ENCODE measurements at regions not wholly inside any gene's neighbourhood (a gene's known extent, or its start where the extent isn't known, plus 50 kb on each side); places are given as distances from the start of the nearest gene placed in this dataset.

DNA sequence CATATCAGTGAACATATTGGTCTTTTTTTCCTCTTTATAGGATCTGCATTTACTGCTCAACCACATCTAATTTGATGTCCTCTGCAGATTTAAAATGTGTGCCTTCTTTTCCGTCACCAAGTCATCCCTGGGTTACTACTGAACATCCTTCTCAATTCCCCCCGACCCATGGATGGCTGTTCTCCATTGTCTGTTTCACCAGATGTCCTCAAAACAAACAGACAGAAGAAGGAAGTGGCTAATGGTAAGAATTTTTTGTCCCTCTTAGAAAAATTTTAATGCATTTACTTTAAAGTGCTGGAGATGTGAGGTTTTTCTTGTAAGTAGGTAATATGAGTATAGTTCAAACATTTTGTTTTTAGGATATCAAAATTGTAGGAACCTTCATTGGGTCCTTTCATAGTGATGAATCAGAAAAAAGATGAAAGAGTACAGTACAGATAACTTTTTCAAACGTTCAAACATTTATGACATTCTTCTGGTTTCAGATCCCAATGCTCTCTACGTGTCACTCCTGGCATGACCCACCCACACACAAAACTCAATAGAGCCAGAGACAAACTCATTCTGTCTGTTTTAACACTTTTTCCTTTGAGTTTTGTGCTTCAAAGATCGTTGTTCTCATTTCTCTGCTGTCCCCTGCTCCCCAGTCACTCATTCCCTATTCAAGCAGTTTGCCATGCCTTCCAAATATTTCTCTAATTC lies 276.4 kb downstream of the PRL start:
- intact Hi-C loops (cut with DNase I): no loop called here
- Histone ChIP-seq H3K9me3 (ENCODE audit: control insufficient read depth, low read length) (peaks cover 2% of the 10 kb centered on the region), H3K4me3 (ENCODE audit: low read length in 2 of 2) (no peak overlapping the region), H3K36me3 (ENCODE audit: control insufficient read depth in 1 of 2, insufficient read depth in 2 of 2, low read length in 1 of 2) (peaks cover 0 to 6% of the 10 kb centered on the region in 2 donors), H3K4me1 (ENCODE audit: control insufficient read depth in 1 of 2, insufficient read depth in 2 of 2, low read length in 2 of 2) (no peaks in the 10 kb centered on the region), H3K27me3 (ENCODE audit: control insufficient read depth in 1 of 2, insufficient read depth in 2 of 2, low read length in 1 of 2) (no peaks in the 10 kb centered on the region), H3K27ac (ENCODE audit: low read depth in 1 of 2, low read length in 2 of 2) (no peak overlapping the region)
- DNase-seq (no peak), ATAC-seq (ENCODE audit: low FRiP score) (no peak)
- WGBS, 2 donors: 88% methylated on average over 5 of the region's 5 CpGs

DNA sequence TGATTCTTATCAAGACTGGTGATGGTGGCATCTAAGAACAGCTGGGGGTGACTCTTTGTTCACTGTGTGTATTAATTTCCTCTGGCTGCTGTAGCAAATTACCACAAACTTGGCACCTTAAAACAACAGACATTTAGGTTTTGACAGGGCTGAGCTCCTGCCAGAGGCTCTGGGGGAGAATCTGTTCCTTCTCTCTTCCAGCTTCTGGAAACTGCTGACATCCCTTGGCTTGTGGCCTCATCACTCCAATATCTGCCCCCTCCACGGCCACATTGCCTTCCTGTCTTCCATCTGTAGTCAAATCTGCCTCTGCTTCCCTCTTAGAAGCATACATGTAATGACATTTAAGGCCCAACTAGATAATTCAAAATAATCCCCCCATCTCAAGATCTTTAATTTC lies 274.9 kb downstream of the PRL start:
- H3K27me3 ChIP-seq (ENCODE audit: control insufficient read depth in 1 of 2, insufficient read depth in 2 of 2, low read length in 1 of 2): no peaks in the 10 kb centered on the region
- WGBS, 2 donors: 95 to 100% methylated on average over 1 of the region's 1 CpG
- H3K9me3 ChIP-seq (ENCODE audit: control insufficient read depth, low read length): peaks cover 2% of the 10 kb centered on the region
- H3K4me3 ChIP-seq (ENCODE audit: low read length in 2 of 2): no peak overlapping the region
- H3K36me3 ChIP-seq (ENCODE audit: control insufficient read depth in 1 of 2, insufficient read depth in 2 of 2, low read length in 1 of 2): peaks cover 0 to 6% of the 10 kb centered on the region in 2 donors
- no peaks in the 10 kb centered on the region for H3K4me1 ChIP-seq (ENCODE audit: control insufficient read depth in 1 of 2, insufficient read depth in 2 of 2, low read length in 2 of 2)
- ATAC-seq (ENCODE audit: low FRiP score): no peak
- no peak for DNase-seq
- intact Hi-C loops (cut with DNase I): no loop called here
- no peak overlapping the region for H3K27ac ChIP-seq (ENCODE audit: low read depth in 1 of 2, low read length in 2 of 2)

DNA sequence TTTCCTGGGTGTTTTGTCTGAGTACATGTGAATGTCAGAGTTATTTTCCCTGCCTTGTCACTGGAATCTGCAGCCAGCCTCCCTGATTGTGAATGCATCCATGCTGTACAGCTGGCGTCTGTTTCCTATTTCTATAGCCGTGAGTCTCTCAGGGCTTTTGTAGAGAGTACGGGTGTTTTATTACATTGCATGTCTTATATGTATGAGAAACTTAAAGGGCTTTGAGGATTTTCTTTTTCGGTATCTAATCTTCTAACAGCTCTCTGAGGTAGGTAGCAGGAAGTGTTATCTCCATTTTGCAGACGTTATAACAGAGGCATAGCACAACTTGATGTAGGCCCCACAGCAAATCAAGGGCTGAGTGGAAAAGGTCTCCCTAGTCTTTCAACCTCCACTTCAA lies 272.9 kb downstream of the PRL start:
- Histone ChIP-seq H3K4me3 (ENCODE audit: low read length in 2 of 2) (no peak overlapping the region), H3K36me3 (ENCODE audit: control insufficient read depth in 1 of 2, insufficient read depth in 2 of 2, low read length in 1 of 2) (peaks cover 0 to 6% of the 10 kb centered on the region in 2 donors), H3K9me3 (ENCODE audit: control insufficient read depth, low read length) (peaks cover 2% of the 10 kb centered on the region), H3K27me3 (ENCODE audit: control insufficient read depth in 1 of 2, insufficient read depth in 2 of 2, low read length in 1 of 2) (no peaks in the 10 kb centered on the region), H3K4me1 (ENCODE audit: control insufficient read depth in 1 of 2, insufficient read depth in 2 of 2, low read length in 2 of 2) (peaks cover 0 to 2% of the 10 kb centered on the region in 2 donors), H3K27ac (ENCODE audit: low read depth in 1 of 2, low read length in 2 of 2) (no peak overlapping the region)
- intact Hi-C loops (cut with DNase I): no loop called here
- ATAC-seq (ENCODE audit: low FRiP score) (no peak), DNase-seq (no peak)
- 62 to 76% methylated on average over 5 of the region's 5 CpGs for WGBS, 2 donors

DNA sequence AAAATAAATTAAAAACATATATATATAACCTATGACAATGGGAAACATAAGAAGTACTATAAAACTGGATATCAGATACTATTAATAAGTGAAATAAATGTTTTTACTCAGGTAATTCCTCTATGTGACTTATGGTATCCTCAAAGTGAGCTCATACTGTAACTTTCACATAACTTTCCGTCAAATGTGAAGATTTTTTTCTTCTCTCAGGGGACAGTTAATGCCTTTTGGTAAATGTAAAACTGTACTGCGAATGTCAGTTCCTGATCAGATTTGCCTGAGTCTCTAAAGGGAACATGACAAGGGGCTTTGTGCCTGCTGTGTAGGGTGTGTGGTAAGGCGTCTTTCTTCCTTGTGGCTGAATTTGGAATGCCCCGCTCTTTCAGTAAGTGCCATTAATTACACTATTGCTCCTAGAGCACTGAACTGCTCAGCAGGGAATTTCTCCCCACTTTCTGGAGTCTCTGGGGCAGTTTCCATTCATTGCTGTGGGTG lies 271.8 kb downstream of the PRL start:
- no peaks in the 10 kb centered on the region for H3K27me3 ChIP-seq (ENCODE audit: control insufficient read depth in 1 of 2, insufficient read depth in 2 of 2, low read length in 1 of 2)
- peaks cover 2% of the 10 kb centered on the region for H3K9me3 ChIP-seq (ENCODE audit: control insufficient read depth, low read length)
- DNase-seq (no peak), ATAC-seq (ENCODE audit: low FRiP score) (no peak)
- peaks cover 0 to 6% of the 10 kb centered on the region in 2 donors for H3K36me3 ChIP-seq (ENCODE audit: control insufficient read depth in 1 of 2, insufficient read depth in 2 of 2, low read length in 1 of 2)
- H3K4me3 ChIP-seq (ENCODE audit: low read length in 2 of 2): no peak overlapping the region
- 92 to 94% methylated on average over 4 of the region's 4 CpGs for WGBS, 2 donors
- H3K27ac ChIP-seq (ENCODE audit: low read depth in 1 of 2, low read length in 2 of 2): no peak overlapping the region
- intact Hi-C loops (cut with DNase I): no loop called here
- peaks cover 0 to 2% of the 10 kb centered on the region in 2 donors for H3K4me1 ChIP-seq (ENCODE audit: control insufficient read depth in 1 of 2, insufficient read depth in 2 of 2, low read length in 2 of 2)

DNA sequence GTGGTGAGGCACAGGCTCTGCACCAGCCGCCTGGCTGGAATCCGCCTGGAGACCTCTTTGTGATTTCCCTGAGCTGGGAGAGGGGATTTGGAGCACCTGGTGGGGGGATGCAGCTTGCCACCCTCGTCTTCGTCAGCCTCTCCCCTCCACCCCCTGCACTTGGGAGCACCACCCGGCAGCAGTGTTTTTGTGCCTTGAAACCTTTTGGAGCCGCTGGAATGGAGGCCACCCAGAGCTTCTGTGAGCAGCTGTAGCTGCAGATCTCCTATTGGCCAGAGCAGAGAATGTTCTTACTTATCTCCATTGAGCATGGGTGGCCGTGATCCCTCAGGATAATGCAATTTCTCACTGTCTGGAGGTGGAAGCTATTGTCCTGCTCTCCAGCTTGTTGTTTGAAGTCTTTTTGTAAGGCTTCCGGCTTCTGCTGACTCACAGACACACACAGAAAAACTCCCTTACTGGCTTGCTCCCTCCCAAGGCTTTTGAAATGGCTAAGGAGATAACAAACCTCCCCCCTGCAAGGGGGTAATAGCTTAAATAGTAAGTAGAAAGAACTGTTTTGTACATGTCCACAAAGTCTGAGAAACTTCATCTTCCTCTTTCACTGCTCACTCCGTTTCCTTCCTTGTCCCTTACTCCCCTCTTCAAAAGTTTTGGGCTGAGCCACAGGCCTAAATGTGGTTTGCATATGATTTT lies 271.2 kb downstream of the PRL start:
- H3K9me3 ChIP-seq (ENCODE audit: control insufficient read depth, low read length): peaks cover 2% of the 10 kb centered on the region
- peaks cover 0 to 6% of the 10 kb centered on the region in 2 donors for H3K36me3 ChIP-seq (ENCODE audit: control insufficient read depth in 1 of 2, insufficient read depth in 2 of 2, low read length in 1 of 2)
- H3K27ac ChIP-seq (ENCODE audit: low read depth in 1 of 2, low read length in 2 of 2): no peak overlapping the region
- DNase-seq (no peak), ATAC-seq (ENCODE audit: low FRiP score) (peak; percentile 52)
- no peak overlapping the region for H3K4me3 ChIP-seq (ENCODE audit: low read length in 2 of 2)
- H3K27me3 ChIP-seq (ENCODE audit: control insufficient read depth in 1 of 2, insufficient read depth in 2 of 2, low read length in 1 of 2): no peaks in the 10 kb centered on the region
- 50 to 60% methylated on average over 9 of the region's 9 CpGs for WGBS, 2 donors
- intact Hi-C loops (cut with DNase I): no loop called here
- peaks cover 0 to 2% of the 10 kb centered on the region in 2 donors for H3K4me1 ChIP-seq (ENCODE audit: control insufficient read depth in 1 of 2, insufficient read depth in 2 of 2, low read length in 2 of 2)

DNA sequence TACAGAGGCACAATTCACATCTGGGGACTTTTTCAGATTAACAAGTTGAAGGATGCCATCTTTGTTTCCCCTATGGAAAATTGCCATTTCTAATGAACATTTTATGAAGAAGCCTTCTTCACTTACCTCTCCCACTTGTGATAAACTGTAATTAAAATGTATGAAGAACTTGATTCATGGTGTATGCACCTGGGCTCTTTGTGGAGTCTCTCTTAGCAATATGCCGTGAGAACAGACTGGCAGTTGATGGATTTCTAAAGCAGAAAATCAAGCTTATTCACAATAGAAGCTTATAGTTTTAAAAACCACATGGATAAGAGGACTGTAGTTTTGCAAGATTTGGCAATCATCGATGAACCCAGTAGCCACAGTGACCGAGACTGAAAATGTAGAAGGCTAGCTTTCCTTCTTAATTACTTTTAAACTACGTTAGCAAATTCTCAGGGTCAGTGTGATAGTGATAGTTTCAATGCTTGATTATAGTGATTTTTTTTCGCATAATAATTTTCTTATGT lies 270.6 kb downstream of the PRL start:
- DNase-seq: no peak
- WGBS, 2 donors: 86 to 90% methylated on average over 5 of the region's 5 CpGs
- intact Hi-C loops (cut with DNase I): no loop called here
- Histone ChIP-seq H3K36me3 (ENCODE audit: control insufficient read depth in 1 of 2, insufficient read depth in 2 of 2, low read length in 1 of 2) (peaks cover 0 to 1% of the 10 kb centered on the region in 2 donors), H3K27me3 (ENCODE audit: control insufficient read depth in 1 of 2, insufficient read depth in 2 of 2, low read length in 1 of 2) (no peaks in the 10 kb centered on the region), H3K9me3 (ENCODE audit: control insufficient read depth, low read length) (peaks cover 2% of the 10 kb centered on the region), H3K27ac (ENCODE audit: low read depth in 1 of 2, low read length in 2 of 2) (no peak overlapping the region), H3K4me3 (ENCODE audit: low read length in 2 of 2) (no peak overlapping the region), H3K4me1 (ENCODE audit: control insufficient read depth in 1 of 2, insufficient read depth in 2 of 2, low read length in 2 of 2) (peaks cover 0 to 2% of the 10 kb centered on the region in 2 donors)
- ATAC-seq (ENCODE audit: low FRiP score): no peak

DNA sequence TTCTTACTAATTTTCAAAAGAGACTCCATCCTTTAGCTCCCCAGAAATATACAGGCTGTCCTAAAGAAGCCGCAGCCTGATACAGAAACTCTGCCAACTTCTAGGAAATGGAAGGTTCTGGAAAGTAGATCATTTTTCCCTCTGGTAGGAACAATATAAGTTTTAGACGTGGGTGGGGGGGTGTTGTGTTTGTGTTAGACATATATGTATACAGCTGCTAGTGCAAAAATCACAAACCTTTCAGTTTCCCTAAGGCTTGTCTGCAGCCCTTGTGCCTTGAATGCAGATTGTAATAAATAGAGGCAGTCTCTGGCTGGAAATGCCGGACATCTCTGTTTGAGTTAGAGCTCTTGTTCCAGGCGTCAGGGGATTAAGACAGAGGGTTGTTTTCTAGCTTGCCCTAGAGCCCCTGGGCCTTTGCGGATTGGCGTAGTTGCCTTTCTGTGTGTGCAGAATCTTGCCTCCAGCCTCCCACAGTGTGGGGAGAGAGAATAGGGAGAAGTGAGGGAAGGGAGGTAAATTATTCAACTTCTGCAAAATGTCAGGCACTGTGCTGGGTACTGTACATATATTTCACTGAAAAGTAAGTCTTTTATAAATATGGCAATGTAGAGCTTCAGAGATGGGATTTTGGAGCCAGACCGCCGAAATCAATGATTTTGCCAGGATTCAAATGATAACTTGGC lies 269.7 kb downstream of the PRL start:
- 89 to 92% methylated on average over 8 of the region's 8 CpGs for WGBS, 2 donors
- no peak overlapping the region for H3K4me3 ChIP-seq (ENCODE audit: low read length in 2 of 2)
- peak overlapping the region in 1 of 2 donors; percentile 24 for H3K27ac ChIP-seq (ENCODE audit: low read depth in 1 of 2, low read length in 2 of 2)
- H3K27me3 ChIP-seq (ENCODE audit: control insufficient read depth in 1 of 2, insufficient read depth in 2 of 2, low read length in 1 of 2): no peaks in the 10 kb centered on the region
- DNase-seq: no peak
- no peaks in the 10 kb centered on the region for H3K9me3 ChIP-seq (ENCODE audit: control insufficient read depth, low read length)
- ATAC-seq (ENCODE audit: low FRiP score): no peak
- intact Hi-C loops (cut with DNase I): no loop called here
- peaks cover 0 to 2% of the 10 kb centered on the region in 2 donors for H3K4me1 ChIP-seq (ENCODE audit: control insufficient read depth in 1 of 2, insufficient read depth in 2 of 2, low read length in 2 of 2)
- H3K36me3 ChIP-seq (ENCODE audit: control insufficient read depth in 1 of 2, insufficient read depth in 2 of 2, low read length in 1 of 2): no peaks in the 10 kb centered on the region

DNA sequence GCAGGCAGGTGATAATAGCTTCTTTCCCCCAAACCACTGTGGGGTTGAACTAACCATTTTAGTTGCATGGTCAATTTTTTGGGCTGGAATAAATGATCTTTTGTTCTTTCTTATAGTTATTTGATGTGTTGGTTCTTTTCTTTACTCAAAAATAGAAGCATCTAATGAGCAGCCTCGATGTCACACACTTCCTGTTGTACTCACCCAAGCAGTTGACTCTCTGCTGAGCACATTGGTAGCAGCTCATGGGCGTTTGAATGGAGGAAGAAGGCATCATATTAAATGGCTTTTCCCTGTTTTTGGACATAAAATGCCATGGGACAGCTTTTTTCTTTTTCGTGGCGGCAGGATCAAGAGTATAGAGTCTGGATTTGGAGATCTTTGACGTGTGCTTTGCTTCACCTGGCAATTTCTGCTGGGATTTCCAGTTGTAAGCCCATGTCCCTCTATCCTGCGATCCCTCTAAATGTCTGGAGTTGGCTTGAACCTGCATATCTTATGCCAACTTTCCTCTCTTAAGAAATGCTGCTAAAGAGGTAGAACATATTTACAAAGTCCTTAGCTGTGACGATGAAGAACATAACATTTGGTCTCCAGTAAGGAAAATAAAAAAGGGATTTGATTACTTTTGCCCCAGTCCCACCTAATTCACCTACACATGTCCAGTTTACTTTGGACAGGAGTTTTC lies 268.3 kb downstream of the PRL start:
- Histone ChIP-seq H3K27me3 (ENCODE audit: control insufficient read depth in 1 of 2, insufficient read depth in 2 of 2, low read length in 1 of 2) (no peaks in the 10 kb centered on the region), H3K4me1 (ENCODE audit: control insufficient read depth in 1 of 2, insufficient read depth in 2 of 2, low read length in 2 of 2) (peaks cover 0 to 2% of the 10 kb centered on the region in 2 donors), H3K4me3 (ENCODE audit: low read length in 2 of 2) (no peak overlapping the region), H3K9me3 (ENCODE audit: control insufficient read depth, low read length) (no peaks in the 10 kb centered on the region), H3K36me3 (ENCODE audit: control insufficient read depth in 1 of 2, insufficient read depth in 2 of 2, low read length in 1 of 2) (no peaks in the 10 kb centered on the region), H3K27ac (ENCODE audit: low read depth in 1 of 2, low read length in 2 of 2) (peak overlapping the region in 1 of 2 donors; percentile 67)
- no peak for DNase-seq
- intact Hi-C loops (cut with DNase I): no loop called here
- ATAC-seq (ENCODE audit: low FRiP score): no peak
- WGBS, 2 donors: 42 to 52% methylated on average over 7 of the region's 7 CpGs

All from aorta (tissue), 5 donors.